ENCODE measurements at regions not wholly inside any gene's neighbourhood (a gene's known extent, or its start where the extent isn't known, plus 50 kb on each side); places are given as distances from the start of the nearest gene placed in this dataset.

DNA sequence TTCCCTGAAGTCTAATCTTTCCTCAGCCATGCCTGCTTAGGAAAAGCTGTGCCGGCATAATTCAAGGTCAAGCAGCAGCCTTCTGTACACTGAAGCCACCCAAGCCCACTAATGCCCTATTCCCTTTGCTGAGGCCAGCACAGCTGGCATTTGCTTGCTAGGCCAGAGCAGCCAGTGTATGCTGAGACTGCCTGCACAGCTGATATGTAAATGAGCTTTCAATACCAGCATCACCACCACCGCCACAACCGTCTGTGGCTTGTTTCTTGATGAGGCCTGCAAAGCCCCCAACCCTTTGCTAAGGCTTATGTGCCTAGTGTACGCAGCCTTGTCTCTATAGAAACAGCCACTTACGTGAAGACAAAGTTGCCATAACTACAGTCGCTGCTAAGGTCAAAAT, 56.3 kb upstream of the TNRC6B start:
- Histone ChIP-seq H3K4me1 (no peaks in the 10 kb centered on the region), H3K9me3 (no peaks in the 10 kb centered on the region), H3K27me3 (no peaks in the 10 kb centered on the region), H3K27ac (no peak overlapping the region), H3K4me3 (no peak overlapping the region), H3K36me3 (no peaks in the 10 kb centered on the region)
- DNase-seq: peak; percentile 36
- WGBS, 2 donors (ENCODE audit: low coverage in 1 of 2): 87 to 100% methylated on average over 1 to 6 of the region's 6 CpGs
- intact Hi-C loops (cut with DNase I; ENCODE audit: low total_unique reads): no loop called here
- in situ Hi-C loops (cut with MboI; ENCODE audit: low pct_ligation_motif_present in 1 of 4, low pct_unique_long_range_greater_than_20kb in 1 of 4, low sequenced_read_pairs in 3 of 4): no loop called here
- TF ChIP-seq EP300 (IDR thresholded peaks at IDR 0.05; ENCODE audit: low read depth) (no peak), CTCF (IDR thresholded peaks at IDR 0.05) (no peak), POLR2AphosphoS5 (IDR thresholded peaks at IDR 0.05) (no peak), POLR2A (IDR thresholded peaks at IDR 0.05) (no peak)

DNA sequence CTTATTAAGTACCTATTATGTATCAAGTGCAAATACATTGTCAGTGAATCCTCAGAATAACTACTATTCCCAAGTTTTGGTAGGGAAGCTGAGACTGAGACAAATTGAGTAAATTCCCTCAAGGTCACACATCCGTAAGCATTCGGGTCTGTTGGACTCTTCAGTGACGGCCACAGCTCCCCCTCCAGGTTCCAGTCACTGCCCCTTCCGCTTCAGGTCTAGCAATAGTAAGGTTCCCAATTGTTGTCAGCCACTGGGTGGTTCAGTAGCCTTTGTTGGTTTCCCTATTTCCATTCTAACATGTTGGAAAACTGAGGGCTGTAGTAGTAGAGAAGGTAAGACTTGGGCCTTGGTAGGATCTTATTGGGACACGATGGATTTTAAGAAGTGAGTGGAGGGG, 54.9 kb upstream of the TNRC6B start:
- WGBS, 2 donors (ENCODE audit: low coverage in 1 of 2): 98% methylated on average over 5 of the region's 5 CpGs; no CpG with 5 or more reads in 1 of the 2 donors
- Histone ChIP-seq H3K27me3 (no peaks in the 10 kb centered on the region), H3K27ac (no peak overlapping the region), H3K36me3 (no peaks in the 10 kb centered on the region), H3K9me3 (no peaks in the 10 kb centered on the region), H3K4me3 (no peak overlapping the region), H3K4me1 (no peaks in the 10 kb centered on the region)
- intact Hi-C loops (cut with DNase I; ENCODE audit: low total_unique reads): no loop called here
- no peak for DNase-seq
- no peak for TF ChIP-seq POLR2AphosphoS5 (IDR thresholded peaks at IDR 0.05)
- TF ChIP-seq EP300 (IDR thresholded peaks at IDR 0.05; ENCODE audit: low read depth): no peak
- TF ChIP-seq POLR2A (IDR thresholded peaks at IDR 0.05): no peak
- no peak for TF ChIP-seq CTCF (IDR thresholded peaks at IDR 0.05)
- in situ Hi-C loops (cut with MboI; ENCODE audit: low pct_ligation_motif_present in 1 of 4, low pct_unique_long_range_greater_than_20kb in 1 of 4, low sequenced_read_pairs in 3 of 4): no loop called here

DNA sequence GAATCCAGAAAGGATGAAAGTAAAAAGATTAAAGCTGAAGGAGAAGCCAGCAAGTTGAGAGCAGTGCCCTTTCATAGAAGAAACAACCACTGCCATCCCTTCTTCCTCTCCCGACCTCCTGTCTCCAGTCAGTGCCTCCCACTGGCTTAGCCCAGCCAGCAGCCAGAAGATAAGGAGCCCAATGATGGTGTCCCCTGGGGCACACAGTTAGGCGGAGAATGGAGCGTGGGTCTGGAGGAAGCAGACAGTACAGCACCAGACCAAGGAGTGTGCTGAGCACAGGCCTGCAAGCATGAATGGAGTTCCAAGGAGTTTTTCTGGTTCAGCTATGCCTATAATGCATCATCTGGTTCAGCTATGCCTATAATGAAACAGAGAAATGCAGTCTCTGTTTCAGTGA, 54.3 kb upstream of the TNRC6B start:
- no peak overlapping the region for H3K4me3 ChIP-seq
- H3K27ac ChIP-seq: no peak overlapping the region
- DNase-seq: no peak
- peaks cover 0 to 5% (median 2%) of the 10 kb centered on the region in 4 donors for H3K36me3 ChIP-seq
- H3K9me3 ChIP-seq: no peaks in the 10 kb centered on the region
- 92 to 94% methylated on average over 2 to 3 of the region's 3 CpGs for WGBS, 2 donors (ENCODE audit: low coverage in 1 of 2)
- intact Hi-C loops (cut with DNase I; ENCODE audit: low total_unique reads) (no loop called here), in situ Hi-C loops (cut with MboI; ENCODE audit: low pct_ligation_motif_present in 1 of 4, low pct_unique_long_range_greater_than_20kb in 1 of 4, low sequenced_read_pairs in 3 of 4) (no loop called here)
- TF ChIP-seq CTCF (IDR thresholded peaks at IDR 0.05): no peak
- TF ChIP-seq EP300 (IDR thresholded peaks at IDR 0.05; ENCODE audit: low read depth): no peak
- no peak for TF ChIP-seq POLR2A (IDR thresholded peaks at IDR 0.05)
- TF ChIP-seq POLR2AphosphoS5 (IDR thresholded peaks at IDR 0.05): no peak
- no peaks in the 10 kb centered on the region for H3K27me3 ChIP-seq
- no peaks in the 10 kb centered on the region for H3K4me1 ChIP-seq

Measured in transverse colon (tissue), 4 donors.